Upper lobe of left lung (tissue), 6 donors: ENCODE measurements at regions not wholly inside any gene's neighbourhood (a gene's known extent, or its start where the extent isn't known, plus 50 kb on each side); places are given as distances from the start of the nearest gene placed in this dataset.
A peak's percentile ranks its signal among the peaks of the same experiment; 100 is the strongest.
"Not testable (repeated sequence)": the region's sequence is repeated elsewhere in the genome, so short reads cannot be mapped to it uniquely, and the experiment has no call there.

ENCODE experiments used
- ATAC-seq, 2 donors: fragments of 200-7000 bp; cut with Tn5 transposase; one replicate each; pipeline ENCODE4 v1.9.1; 2022; ENCODE audit warnings: mild to moderate bottlenecking in 2 of 2, moderate library complexity in 2 of 2; ENCODE audit not compliant: low FRiP score in 2 of 2
- DNase-seq, 2 donors: peaks; one replicate each; pipeline ENCODE4 v3.0.0-alpha.2; 2019 to 2020
- H3K27ac ChIP-seq, 4 donors: fragments of 200-600 bp; sonication (generic); one replicate each; pipeline ENCODE4 v1.5.1; 2016 to 2019
- H3K27me3 ChIP-seq, 4 donors: fragments of 200-600 bp; sonication (generic); one replicate each; pipeline ENCODE4 v1.5.1; 2017 to 2019
- H3K36me3 ChIP-seq, 4 donors: fragments of 200-600 bp; sonication (generic); one replicate each; pipeline ENCODE4 v1.5.1; 2016 to 2019
- H3K4me1 ChIP-seq, 4 donors: fragments of 200-600 bp; sonication (generic); one replicate each; pipeline ENCODE4 v1.5.1; 2018 to 2019
- H3K4me3 ChIP-seq, 4 donors: fragments of 200-600 bp; sonication (generic); one replicate each; pipeline ENCODE4 v1.5.1; 2017 to 2019; ENCODE audit warnings: mild to moderate bottlenecking in 2 of 4, moderate library complexity in 1 of 4
- H3K9me3 ChIP-seq, 4 donors: fragments of 200-600 bp; sonication (generic); one replicate each; pipeline ENCODE4 v1.5.1; 2018 to 2019
- EP300 ChIP-seq, 4 donors: sonication (generic); formaldehyde crosslinking; IDR thresholded peaks; one replicate each; pipeline ENCODE4 v1.5.1; 2017; ENCODE audit warnings: antibody characterized with exemption in 4 of 4, control low read depth in 2 of 4
- POLR2A ChIP-seq, 4 donors: fragments of 450-650 bp; IDR thresholded peaks; one replicate each; pipeline ENCODE4 v1.5.1; 2016 to 2017; ENCODE audit warnings: antibody characterized with exemption in 4 of 4, mild to moderate bottlenecking in 2 of 4
- POLR2AphosphoS5 ChIP-seq, 2 donors: sonication (generic); formaldehyde crosslinking; IDR thresholded peaks; one replicate each; pipeline ENCODE4 v1.5.1; 2017; ENCODE audit warnings: antibody characterized with exemption in 2 of 2
- WGBS, 2 donors: methylation state at CpG; one replicate each; pipeline ENCODE4 v1.1.5; 2017 to 2018; 5-methylcytosine and 5-hydroxymethylcytosine counted together
- TF ChIP-seq, protein P1 (sequence below), 6 experiments: fragments of 450-650 bp in 4 of 6; fragments of 200-600 bp in 2 of 6; sonication (generic) in 2 of 6; IDR thresholded peaks; one replicate each; pipeline ENCODE4 v1.5.1; 2016 to 2019; ENCODE audit warnings: antibody characterized with exemption in 6 of 6
- donor health status: DM: no; HTN: no; CAD: no; lungs with moderate emphysema.
- donor health status: DM: no; HTN: yes; CAD: no; lungs with severe emphysema.

DNA sequence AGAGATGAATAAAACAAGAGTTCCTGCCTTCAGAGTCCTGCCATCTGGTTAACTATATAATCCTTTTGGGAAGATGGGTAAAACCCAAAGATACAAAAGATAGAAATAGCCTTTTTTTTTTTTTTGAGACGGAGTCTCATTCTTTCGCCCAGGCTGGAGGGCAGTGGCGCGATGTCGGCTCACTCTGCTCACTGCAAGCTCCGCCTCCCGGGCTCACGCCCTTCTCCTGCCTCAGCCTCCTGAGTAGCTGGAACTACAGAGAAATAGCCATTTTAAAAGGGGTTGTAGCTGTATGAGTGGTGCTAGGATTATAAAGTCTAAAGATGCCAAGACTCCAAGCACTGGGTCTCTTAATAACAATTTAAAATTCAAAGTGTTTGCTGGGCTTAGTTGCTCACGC lies 97.2 kb downstream of the KDR start:
- Histone ChIP-seq H3K36me3 (no peaks in the 10 kb centered on the region), H3K4me3 (no peak overlapping the region), H3K4me1 (peaks cover under 1 to 9% (median 6%) of the 10 kb centered on the region in 4 donors), H3K27me3 (no peaks in the 10 kb centered on the region), H3K9me3 (no peaks in the 10 kb centered on the region), H3K27ac (no peak overlapping the region)
- DNase-seq, result peak in 1 of 2 donors; percentile 17
- whole genome bisulfite sequencing, 2 donors, result 96% methylated on average over 9 of the region's 9 CpGs
- TF ChIP-seq POLR2AphosphoS5 (IDR thresholded peaks at IDR 0.05) (no peak), EP300 (IDR thresholded peaks at IDR 0.05) (no peak), POLR2A (IDR thresholded peaks at IDR 0.05) (no peak)
- TF ChIP-seq, protein P1, sequence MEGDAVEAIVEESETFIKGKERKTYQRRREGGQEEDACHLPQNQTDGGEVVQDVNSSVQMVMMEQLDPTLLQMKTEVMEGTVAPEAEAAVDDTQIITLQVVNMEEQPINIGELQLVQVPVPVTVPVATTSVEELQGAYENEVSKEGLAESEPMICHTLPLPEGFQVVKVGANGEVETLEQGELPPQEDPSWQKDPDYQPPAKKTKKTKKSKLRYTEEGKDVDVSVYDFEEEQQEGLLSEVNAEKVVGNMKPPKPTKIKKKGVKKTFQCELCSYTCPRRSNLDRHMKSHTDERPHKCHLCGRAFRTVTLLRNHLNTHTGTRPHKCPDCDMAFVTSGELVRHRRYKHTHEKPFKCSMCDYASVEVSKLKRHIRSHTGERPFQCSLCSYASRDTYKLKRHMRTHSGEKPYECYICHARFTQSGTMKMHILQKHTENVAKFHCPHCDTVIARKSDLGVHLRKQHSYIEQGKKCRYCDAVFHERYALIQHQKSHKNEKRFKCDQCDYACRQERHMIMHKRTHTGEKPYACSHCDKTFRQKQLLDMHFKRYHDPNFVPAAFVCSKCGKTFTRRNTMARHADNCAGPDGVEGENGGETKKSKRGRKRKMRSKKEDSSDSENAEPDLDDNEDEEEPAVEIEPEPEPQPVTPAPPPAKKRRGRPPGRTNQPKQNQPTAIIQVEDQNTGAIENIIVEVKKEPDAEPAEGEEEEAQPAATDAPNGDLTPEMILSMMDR (IDR thresholded peaks at IDR 0.05), result no peak
- ATAC-seq, result no peak

DNA sequence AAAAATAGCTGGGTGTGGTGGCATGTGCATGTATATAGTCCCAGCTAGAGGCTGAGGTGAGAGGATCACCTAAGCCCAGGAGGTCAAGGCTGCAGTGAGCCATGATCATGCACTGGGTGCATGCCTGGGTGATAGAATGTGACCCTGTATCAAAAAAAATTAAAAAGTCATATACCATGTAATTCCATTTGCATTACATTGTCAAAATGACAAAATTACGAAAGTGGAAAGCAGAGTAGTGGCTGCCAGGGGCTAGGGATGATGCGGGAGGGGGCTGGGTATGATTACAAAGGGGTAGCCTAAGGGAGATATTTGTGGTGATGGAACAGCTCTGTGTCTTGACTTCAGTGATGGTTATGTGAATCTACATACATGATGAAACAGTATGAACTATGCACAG lies 97.8 kb downstream of the KDR start:
- TF ChIP-seq, protein P1 (IDR thresholded peaks at IDR 0.05), result no peak
- TF ChIP-seq EP300 (IDR thresholded peaks at IDR 0.05) (no peak), POLR2A (IDR thresholded peaks at IDR 0.05) (no peak), POLR2AphosphoS5 (IDR thresholded peaks at IDR 0.05) (no peak)
- DNase-seq (no peak), ATAC-seq (peak in 1 of 2 donors; percentile 51)
- no peaks in the 10 kb centered on the region for H3K27me3 ChIP-seq
- no peaks in the 10 kb centered on the region for H3K9me3 ChIP-seq
- 87 to 98% methylated on average over 2 of the region's 2 CpGs for WGBS, 2 donors
- no peak overlapping the region for H3K4me3 ChIP-seq
- peaks cover 0 to 3% (median under 1%) of the 10 kb centered on the region in 4 donors for H3K4me1 ChIP-seq
- H3K27ac ChIP-seq, result no peak overlapping the region
- H3K36me3 ChIP-seq, result no peaks in the 10 kb centered on the region

DNA sequence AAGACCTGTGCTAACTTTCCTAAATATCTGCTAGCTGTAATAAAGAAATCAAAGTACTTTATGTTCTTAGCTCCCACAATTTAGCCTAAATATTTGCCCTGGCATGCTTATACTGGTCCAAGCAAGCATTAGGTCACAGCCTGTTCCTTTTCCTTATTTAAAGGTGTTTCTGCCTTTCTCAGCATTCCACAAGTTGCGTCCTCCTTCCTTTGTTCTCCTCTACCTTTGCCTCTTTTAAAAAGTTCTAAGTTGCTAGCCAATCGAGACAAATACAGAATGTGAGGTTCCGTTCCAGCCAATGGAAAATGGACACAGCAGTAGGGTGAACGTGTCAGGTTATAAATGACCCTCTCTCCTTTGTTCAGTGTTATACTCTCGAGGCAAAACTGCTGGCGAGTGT lies 99.9 kb downstream of the KDR start:
- not testable (repeated sequence) for H3K27me3 ChIP-seq, H3K4me1 ChIP-seq, H3K9me3 ChIP-seq, H3K36me3 ChIP-seq, H3K4me3 ChIP-seq, ATAC-seq, H3K27ac ChIP-seq, DNase-seq
- WGBS, 2 donors, result 79 to 82% methylated on average over 6 of the region's 6 CpGs

DNA sequence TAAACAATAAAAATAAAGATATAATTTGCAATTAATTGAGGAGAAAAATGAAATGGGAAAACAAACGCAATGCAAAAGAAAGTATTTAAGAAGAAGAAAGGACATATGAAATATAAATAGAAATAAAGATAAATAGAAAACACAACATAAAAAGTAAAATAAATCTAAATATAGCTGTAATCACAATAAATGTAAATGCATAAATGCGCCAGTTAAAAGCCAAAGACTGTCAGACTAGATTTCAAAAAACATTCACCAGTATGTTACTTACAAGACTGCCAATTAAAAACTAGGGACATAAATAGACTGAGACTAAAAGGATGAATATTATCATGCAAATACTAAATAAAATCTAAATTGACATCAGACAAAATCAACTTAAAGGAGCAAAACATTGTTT lies 102.4 kb downstream of the KDR start:
- TF ChIP-seq, protein P1 (IDR thresholded peaks at IDR 0.05), result no peak
- no peak for TF ChIP-seq POLR2A (IDR thresholded peaks at IDR 0.05)
- TF ChIP-seq EP300 (IDR thresholded peaks at IDR 0.05), result no peak
- Histone ChIP-seq H3K36me3 (no peaks in the 10 kb centered on the region), H3K27me3 (no peaks in the 10 kb centered on the region), H3K4me1 (no peaks in the 10 kb centered on the region), H3K9me3 (no peaks in the 10 kb centered on the region), H3K4me3 (no peak overlapping the region), H3K27ac (no peak overlapping the region)
- 96 to 98% methylated on average over 2 of the region's 2 CpGs for WGBS, 2 donors
- DNase-seq (no peak), ATAC-seq (no peak)

DNA sequence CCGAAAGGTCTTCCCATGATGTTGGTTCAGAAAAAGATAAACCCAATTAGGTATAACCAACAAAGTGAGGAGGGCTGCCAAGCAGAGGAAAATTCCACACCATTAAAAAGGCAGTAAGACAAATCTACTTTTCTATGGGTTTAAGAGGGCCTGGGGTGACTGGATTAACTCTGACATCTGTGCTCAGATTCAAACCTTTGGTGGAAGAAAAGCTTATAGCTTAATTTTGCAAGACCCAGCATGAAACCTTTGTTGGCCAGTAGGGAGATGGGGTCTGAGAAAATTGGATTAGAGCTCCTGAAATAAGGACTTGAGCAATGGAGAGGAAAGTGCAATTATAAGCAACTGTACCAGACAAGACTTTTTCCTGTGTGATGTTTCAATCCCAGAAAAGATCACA lies 104.2 kb downstream of the KDR start:
- Histone ChIP-seq H3K4me1 (no peaks in the 10 kb centered on the region), H3K27ac (no peak overlapping the region), H3K27me3 (no peaks in the 10 kb centered on the region), H3K4me3 (no peak overlapping the region), H3K36me3 (no peaks in the 10 kb centered on the region), H3K9me3 (no peaks in the 10 kb centered on the region)
- no peak for TF ChIP-seq EP300 (IDR thresholded peaks at IDR 0.05)
- TF ChIP-seq, protein P1 (IDR thresholded peaks at IDR 0.05), result no peak
- no peak for TF ChIP-seq POLR2A (IDR thresholded peaks at IDR 0.05)
- TF ChIP-seq POLR2AphosphoS5 (IDR thresholded peaks at IDR 0.05), result no peak
- DNase-seq (no peak), ATAC-seq (no peak)
- 77 to 100% methylated on average over 1 of the region's 1 CpG for whole genome bisulfite sequencing, 2 donors
